ENCODE measurements at regions not wholly inside any gene's neighbourhood (a gene's known extent, or its start where the extent isn't known, plus 50 kb on each side); places are given as distances from the start of the nearest gene placed in this dataset.

GRCh38 chr12:124725099-124725498 lies 138.6 kb downstream of the SCARB1 start:
- intact Hi-C loops (cut with micrococcal nuclease; ENCODE audit: unreplicated experiment) = no loop called here
- 75% methylated on average over 9 of the region's 9 CpGs for WGBS (ENCODE audit: insufficient coverage, insufficient replicate concordance, low lambda C conversion rate, missing lambda C conversion rate)
- in situ Hi-C loops (cut with MboI) = no loop called here
- POLR2A ChIA-PET = no interaction called here
- Histone ChIP-seq H2AFZ (ENCODE audit: control insufficient read depth, low read depth, low read length) (no peak overlapping the region), H3K27ac (ENCODE audit: control insufficient read depth, insufficient read depth) (no peak overlapping the region), H3K4me3 (no peak overlapping the region), H3K9me3 (replicated peaks; ENCODE audit: control insufficient read depth, insufficient read depth, low read length) (no peaks in the 10 kb centered on the region; the same call in 2 of the 3 replicates), H3K9ac (ENCODE audit: control insufficient read depth, insufficient read depth, low read length) (no peak overlapping the region), H4K20me1 (ENCODE audit: control insufficient read depth, insufficient read depth) (no peaks in the 10 kb centered on the region), H3K4me2 (ENCODE audit: control insufficient read depth, insufficient read depth) (no peak overlapping the region), H3K79me2 (ENCODE audit: control insufficient read depth, insufficient read depth, low read length) (no peaks in the 10 kb centered on the region), H3K4me1 (ENCODE audit: control insufficient read depth, insufficient read depth, low read length) (peaks cover 4% of the 10 kb centered on the region), H3K36me3 (ENCODE audit: control insufficient read depth in 2 of 2, insufficient read depth in 2 of 2, low read length in 1 of 2) (no peaks in the 10 kb centered on the region), H3K27me3 (replicated peaks in 1 of 2; ENCODE audit: control insufficient read depth in 2 of 2, insufficient read depth in 2 of 2, low read length in 1 of 2) (no peaks in the 10 kb centered on the region)
- SMC1A ChIA-PET (ENCODE audit: uncharacterized antibody, unreplicated experiment) = interaction anchor here (0.6 kb wide), 1 partner anchor 18 kb away, joined by 3 read pairs; no protein-coding TSS in a partner anchor
- no peak for FAIRE-seq
- no TSS peak for BruUV-seq (replicated peaks)
- RAD21 ChIA-PET (ENCODE audit: unreplicated experiment) = no interaction called here
- DNase-seq (ENCODE audit: low read depth, low spot score) = no peak
- ATAC-seq = no peak
- TF ChIP-seq CEBPB (IDR thresholded peaks at IDR 0.05; ENCODE audit: borderline replicate concordance in 1 of 2, low read depth in 2 of 2, low read length in 2 of 2) = no peak
- no peak for TF ChIP-seq SMARCA5 (IDR thresholded peaks at IDR 0.05)
- no peak for TF ChIP-seq GABPA (IDR thresholded peaks at IDR 0.05; ENCODE audit: low read depth)
- TF ChIP-seq MYB (IDR thresholded peaks at IDR 0.05; ENCODE audit: borderline replicate concordance, low read depth, low read length) = no peak
- TF ChIP-seq HDAC2 (IDR thresholded peaks at IDR 0.05) = no peak
- no peak for TF ChIP-seq ESRRA (IDR thresholded peaks at IDR 0.05; ENCODE audit: low read length)
- TF ChIP-seq ZSCAN29 (IDR thresholded peaks at IDR 0.05) = no peak
- no peak for TF ChIP-seq ASH2L (IDR thresholded peaks at IDR 0.05; ENCODE audit: borderline replicate concordance, low read depth)
- TF ChIP-seq YY1 (IDR thresholded peaks at IDR 0.05; ENCODE audit: low read depth, low read length) = no peak
- no peak for TF ChIP-seq IKZF1 (conservative IDR thresholded peaks at IDR 0.05)
- no peak for TF ChIP-seq IRF4 (IDR thresholded peaks at IDR 0.05; ENCODE audit: low read depth, low read length)
- TF ChIP-seq BMI1 (IDR thresholded peaks at IDR 0.05; ENCODE audit: borderline replicate concordance) = no peak
- no peak for TF ChIP-seq SMAD1 (IDR thresholded peaks at IDR 0.05; ENCODE audit: low read depth, partially characterized antibody)
- CTCF ChIA-PET = interaction anchor here (1.3 kb wide), 1 partner anchor 24 kb away, joined by 3 read pairs; no protein-coding TSS in a partner anchor
